HCT116 (cell line): ENCODE measurements at regions not wholly inside any gene's neighbourhood (a gene's known extent, or its start where the extent isn't known, plus 50 kb on each side); places are given as distances from the start of the nearest gene placed in this dataset.

Experiments used
- ATAC-seq: fragments of 200-7000 bp; cut with Tn5 transposase; 2 replicates; pipeline ENCODE4 v1.9.1; 2020; ENCODE audit warnings: mild to moderate bottlenecking, moderate library complexity
- BruUV-seq: library from RNA; stranded (reverse); fragments of 400-500 nt; replicated peaks from 2 replicates; lab custom pipeline; 2021; lab: Mats Ljungman, UMichigan
- CTCF ChIA-PET: fragments of 300-600 bp; sonication (Branson Sonifier 250); formaldehyde crosslinking; loops from one replicate; lab custom pipeline; 2021; ENCODE audit warnings: antibody characterized with exemption; lab: Charles Lee
- POLR2A ChIA-PET: fragments of 300-600, 350-600 bp; sonication (Branson Sonifier 250); formaldehyde crosslinking; loops from one replicate; lab custom pipeline; 2021; ENCODE audit warnings: antibody characterized with exemption; lab: Charles Lee
- RAD21 ChIA-PET, 2 experiments: fragments of 300-600 bp; sonication (Branson Sonifier 250); formaldehyde crosslinking; loops; one replicate each; lab custom pipeline; 2023; ENCODE audit warnings: low total read pairs in 2 of 2; ENCODE audit not compliant: uncharacterized antibody in 2 of 2, unreplicated experiment in 2 of 2, low non-redundant PET in 1 of 2; lab: Charles Lee
- DNase-seq: peaks from one replicate; pipeline ENCODE4 v3.0.0-alpha.2; 2010; ENCODE audit warnings: low read depth, low spot score
- H2AFZ ChIP-seq: fragments of 200-600 bp; shearing (Covaris generic), sonication (generic); 2 replicates; pipeline ENCODE4 v1.6.1; 2017; ENCODE audit warnings: low read depth, mixed run types, mixed read lengths, antibody characterized with exemption, low read length; ENCODE audit not compliant: poor library complexity, severe bottlenecking
- H3K27ac ChIP-seq: 2 replicates; pipeline ENCODE4 v1.5.1; 2012; ENCODE audit warnings: low read depth, low read length
- H3K27me3 ChIP-seq: fragments of 200-600 bp; sonication (generic); 2 replicates; pipeline ENCODE4 v1.6.1; 2016; ENCODE audit warnings: mixed run types, low read length, mixed read lengths; ENCODE audit not compliant: insufficient read depth
- H3K36me3 ChIP-seq, 2 experiments: fragments of 200-500 bp in 1 of 2; fragments of 200-600 bp in 1 of 2; sonication (Bioruptor generic) in 1 of 2; sonication (generic) in 1 of 2; 2 replicates each; pipeline versions ENCODE4 v1.5.1 to v1.6.1; 2014 to 2016; ENCODE audit warnings: low read length in 2 of 2, inconsistent platforms in 1 of 2, mixed read lengths in 1 of 2, mixed run types in 1 of 2; ENCODE audit not compliant: insufficient read depth in 2 of 2, control insufficient read depth in 1 of 2
- H3K4me1 ChIP-seq, 2 experiments: fragments of 200-600 bp in 1 of 2; sonication (generic) in 1 of 2; 2 replicates each; pipeline versions ENCODE4 v1.5.1 to v1.6.1; 2012 to 2017; ENCODE audit warnings: low read length in 2 of 2, inconsistent platforms in 1 of 2, mild to moderate bottlenecking in 1 of 2, mixed read lengths in 1 of 2, mixed run types in 1 of 2, moderate library complexity in 1 of 2; ENCODE audit not compliant: insufficient read depth in 2 of 2, control insufficient read depth in 1 of 2
- H3K4me2 ChIP-seq: fragments of 200-600 bp; sonication (generic); 2 replicates; pipeline ENCODE4 v1.6.1; 2017; ENCODE audit warnings: mixed run types, low read length, mixed read lengths
- H3K4me3 ChIP-seq, 2 experiments: fragments of 200-600 bp in 1 of 2; sonication (generic) in 1 of 2; replicated peaks in 1 of 2; 2 replicates each; pipeline ENCODE4 v1.5.1; 2011 to 2016; ENCODE audit warnings: low read length in 2 of 2, control low read depth in 1 of 2, low read depth in 1 of 2, mild to moderate bottlenecking in 1 of 2, mixed read lengths in 1 of 2, mixed run types in 1 of 2
- H3K79me2 ChIP-seq: fragments of 200-600 bp; sonication (generic); 2 replicates; pipeline ENCODE4 v1.6.1; 2017; ENCODE audit warnings: mild to moderate bottlenecking, mixed run types, low read length, moderate library complexity, mixed read lengths; ENCODE audit not compliant: insufficient read depth
- H3K9ac ChIP-seq: fragments of 200-600 bp; sonication (generic); 2 replicates; pipeline ENCODE4 v1.6.1; 2016; ENCODE audit warnings: low read length, mixed read lengths
- H3K9me2 ChIP-seq: fragments of 200-600 bp; sonication (generic), shearing (Covaris generic); 2 replicates; pipeline ENCODE4 v1.6.1; 2017; ENCODE audit warnings: mixed run types, mild to moderate bottlenecking, moderate library complexity; ENCODE audit not compliant: insufficient read depth
- H3K9me3 ChIP-seq, 2 experiments: fragments of 200-500 bp in 1 of 2; fragments of 200-600 bp in 1 of 2; sonication (Bioruptor generic) in 1 of 2; sonication (generic) in 1 of 2; 2 replicates each; pipeline ENCODE4 v1.6.1; 2014 to 2017; ENCODE audit warnings: low read length in 2 of 2, mixed read lengths in 2 of 2, inconsistent platforms in 1 of 2, low read depth in 1 of 2, mild to moderate bottlenecking in 1 of 2, mixed run types in 1 of 2, moderate library complexity in 1 of 2; ENCODE audit not compliant: control insufficient read depth in 1 of 2, insufficient read depth in 1 of 2
- H4K20me1 ChIP-seq: fragments of 200-600 bp; sonication (generic), shearing (Covaris generic); 2 replicates; pipeline ENCODE4 v1.6.1; 2017; ENCODE audit warnings: mixed run types, mild to moderate bottlenecking, moderate library complexity; ENCODE audit not compliant: insufficient read depth
- CBX3 ChIP-seq: IDR thresholded peaks from 2 replicates; pipeline ENCODE4 v1.6.1; 2012; ENCODE audit warnings: low read depth
- CEBPB ChIP-seq: IDR thresholded peaks from 2 replicates; pipeline ENCODE4 v1.6.1; 2012; ENCODE audit warnings: low read depth
- EGR1 ChIP-seq: IDR thresholded peaks from 2 replicates; pipeline ENCODE4 v1.6.1; 2012; ENCODE audit warnings: low read depth
- ELF1 ChIP-seq: IDR thresholded peaks from 2 replicates; pipeline ENCODE4 v1.6.1; 2012; ENCODE audit warnings: low read depth, borderline replicate concordance
- EZH2 ChIP-seq: fragments of 200-600 bp; sonication (generic); IDR thresholded peaks from 2 replicates; pipeline ENCODE4 v1.6.1; 2017; ENCODE audit warnings: antibody characterized with exemption, mixed run types
- EZH2phosphoT487 ChIP-seq: fragments of 200-600 bp; IDR thresholded peaks from 2 replicates; pipeline ENCODE4 v1.6.1; 2018; ENCODE audit warnings: antibody characterized with exemption, borderline replicate concordance
- FOSL1 ChIP-seq: IDR thresholded peaks from 2 replicates; pipeline ENCODE4 v1.6.1; 2012; ENCODE audit warnings: low read depth
- JUND ChIP-seq: IDR thresholded peaks from 2 replicates; pipeline ENCODE4 v1.6.1; 2012
- POLR2A ChIP-seq: IDR thresholded peaks from 2 replicates; pipeline ENCODE4 v1.7.0; 2011; ENCODE audit warnings: borderline replicate concordance; ENCODE audit not compliant: insufficient read depth, insufficient read length; ENCODE audit errors: extremely low read depth
- POLR2AphosphoS5 ChIP-seq: IDR thresholded peaks from 2 replicates; pipeline ENCODE4 v1.6.1; 2011; ENCODE audit warnings: mild to moderate bottlenecking, low read depth, low read length, moderate library complexity
- REST ChIP-seq: IDR thresholded peaks from 2 replicates; pipeline ENCODE4 v1.6.1; 2012; ENCODE audit warnings: low read depth
- SIN3A ChIP-seq: IDR thresholded peaks from 2 replicates; pipeline ENCODE4 v1.6.1; 2012; ENCODE audit warnings: low read depth
- SP1 ChIP-seq: IDR thresholded peaks from 2 replicates; pipeline ENCODE4 v1.6.1; 2012; ENCODE audit warnings: low read depth
- SRF ChIP-seq: IDR thresholded peaks from 2 replicates; pipeline ENCODE4 v1.6.1; 2012; ENCODE audit warnings: low read depth
- TCF7L2 ChIP-seq: IDR thresholded peaks from 2 replicates; pipeline ENCODE4 v1.7.0; 2011; ENCODE audit warnings: borderline replicate concordance, inconsistent platforms; ENCODE audit not compliant: insufficient read depth, insufficient read length; ENCODE audit errors: extremely low read depth
- YY1 ChIP-seq: IDR thresholded peaks from 2 replicates; pipeline ENCODE4 v1.6.1; 2011; ENCODE audit warnings: low read length, low read depth, moderate library complexity, mild to moderate bottlenecking; ENCODE audit not compliant: insufficient replicate concordance; ENCODE audit errors: extremely low read depth
- ZBTB33 ChIP-seq: IDR thresholded peaks from 2 replicates; pipeline ENCODE4 v1.6.1; 2011; ENCODE audit warnings: mild to moderate bottlenecking, low read length, moderate library complexity; ENCODE audit not compliant: insufficient replicate concordance; ENCODE audit errors: extremely low read depth
- ZFX ChIP-seq: fragments of 450-650 bp; IDR thresholded peaks from 2 replicates; pipeline ENCODE4 v1.6.1; 2017
- ZNF274 ChIP-seq: fragments of 200-500 bp; sonication (Bioruptor generic); IDR thresholded peaks from 2 replicates; pipeline ENCODE4 v1.6.1; 2014; ENCODE audit warnings: mild to moderate bottlenecking, low read depth, low read length, inconsistent platforms
- intact Hi-C: fragments of 100-400 bp; cut with micrococcal nuclease; formaldehyde crosslinking; loops from 2 replicates; pipeline ENCODE4 v1.10.0; 2022
- TF ChIP-seq, protein P1 (sequence below): IDR thresholded peaks from 2 replicates; pipeline ENCODE4 v1.6.1; 2012

DNA sequence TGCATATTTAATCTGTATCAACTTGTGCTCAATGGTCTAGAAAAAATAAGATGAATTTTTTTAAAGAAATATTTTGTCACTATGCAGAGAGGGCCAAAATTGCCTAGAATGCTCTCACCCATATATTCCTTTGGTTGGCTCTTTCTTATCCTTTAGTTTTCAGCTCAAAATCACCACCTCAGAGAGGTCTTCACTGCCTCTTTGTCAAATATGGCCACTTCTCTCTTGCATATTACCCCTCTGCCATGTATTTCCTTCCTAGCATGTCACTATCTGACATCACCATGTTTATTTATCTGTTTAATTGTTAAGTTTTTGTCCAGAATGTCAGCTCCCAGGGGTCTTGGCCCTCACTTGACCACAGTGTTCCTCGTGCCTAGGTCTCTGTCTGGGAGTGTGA lies 535.2 kb upstream of the CDH2 start:
- BruUV-seq: no TSS peak
- Histone ChIP-seq H3K9me2 (no peaks in the 10 kb centered on the region), H4K20me1 (no peaks in the 10 kb centered on the region), H3K4me2 (no peak overlapping the region), H3K4me3 (no peak overlapping the region), H3K27me3 (no peaks in the 10 kb centered on the region), H3K27ac (no peak overlapping the region), H3K9me3 (0 out of 4 replicates have a peak, but pooled peaks cover 0 to 3% of the 10 kb centered on the region in 2 experiments), H3K9ac (no peak overlapping the region), H3K79me2 (no peaks in the 10 kb centered on the region), H3K36me3 (no peaks in the 10 kb centered on the region), H2AFZ (no peak overlapping the region), H3K4me1 (no peaks in the 10 kb centered on the region)
- TF ChIP-seq POLR2A (no peak), JUND (no peak), CEBPB (no peak), EZH2 (no peak), ZBTB33 (no peak), ZFX (no peak), SRF (no peak), EGR1 (no peak), EZH2phosphoT487 (no peak), ELF1 (no peak), REST (no peak), POLR2AphosphoS5 (no peak), YY1 (no peak), TCF7L2 (no peak), SP1 (no peak), CBX3 (no peak), ZNF274 (no peak), FOSL1 (no peak), SIN3A (no peak)
- TF ChIP-seq, protein P1, sequence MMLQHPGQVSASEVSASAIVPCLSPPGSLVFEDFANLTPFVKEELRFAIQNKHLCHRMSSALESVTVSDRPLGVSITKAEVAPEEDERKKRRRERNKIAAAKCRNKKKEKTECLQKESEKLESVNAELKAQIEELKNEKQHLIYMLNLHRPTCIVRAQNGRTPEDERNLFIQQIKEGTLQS: no peak
- ATAC-seq (no peak), DNase-seq (no peak)
- intact Hi-C loops: loop anchor here (10.0 kb wide), 1 partner anchor 47 kb away; no protein-coding TSS in a partner anchor
- CTCF ChIA-PET: no interaction called here
- RAD21 ChIA-PET: no interaction called here
- POLR2A ChIA-PET: no interaction called here
